IPS-11a (cell line): ENCODE measurements at regions not wholly inside any gene's neighbourhood (a gene's known extent, or its start where the extent isn't known, plus 50 kb on each side); places are given as distances from the start of the nearest gene placed in this dataset.

Experiments used
- H3K4me3 ChIP-seq: one replicate; pipeline ENCODE4 v1.5.1; 2013; ENCODE audit warnings: low read depth, low read length, control low read depth

DNA sequence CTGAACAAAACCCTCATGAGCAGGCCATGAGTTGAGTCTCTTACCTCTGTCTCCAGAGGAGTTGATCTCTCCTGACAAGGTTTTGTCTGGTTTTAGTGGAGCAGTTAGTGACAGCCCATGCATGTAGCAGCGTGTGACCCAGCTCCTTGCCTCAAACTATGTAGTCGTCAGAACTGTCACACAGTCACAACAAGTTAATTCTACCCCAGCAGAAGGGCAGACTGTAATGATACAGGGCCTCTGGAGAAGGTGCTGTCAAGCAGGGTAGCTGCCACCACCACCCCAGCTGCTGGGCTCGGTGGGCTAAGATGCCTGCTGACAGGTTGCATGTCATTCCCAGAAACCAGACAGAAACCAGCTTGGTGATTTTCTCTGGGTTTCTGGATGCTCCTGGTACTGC, 194.5 kb downstream of the PSAT1 start:
- no peak overlapping the region for H3K4me3 ChIP-seq

DNA sequence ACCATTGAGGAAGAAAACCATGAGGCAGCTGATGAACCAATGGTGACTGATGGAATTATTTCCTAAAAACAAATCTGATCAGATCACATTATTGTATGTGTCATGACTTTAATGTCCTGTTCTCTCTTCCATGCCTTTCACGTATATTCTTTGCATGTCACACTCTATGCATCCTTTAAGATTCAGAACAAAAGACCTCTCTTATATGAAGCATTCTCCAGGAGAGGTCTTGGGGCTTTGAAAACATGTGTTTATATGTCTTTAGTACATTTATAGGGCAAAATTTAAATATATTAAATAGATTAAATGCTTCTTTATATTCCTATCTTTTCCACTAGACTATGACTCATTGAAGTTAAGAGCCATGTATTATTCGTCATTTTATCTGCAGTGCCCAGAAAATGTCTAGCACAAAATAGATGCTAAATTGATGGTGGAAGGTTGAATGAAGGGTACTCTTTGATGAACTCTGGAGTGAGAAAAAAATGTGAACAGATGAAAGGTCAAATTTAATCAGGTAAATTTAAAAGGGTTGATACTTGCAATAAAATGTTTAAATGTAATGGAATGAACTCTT, 196.3 kb downstream of the PSAT1 start:
- H3K4me3 ChIP-seq, result no peak overlapping the region

DNA sequence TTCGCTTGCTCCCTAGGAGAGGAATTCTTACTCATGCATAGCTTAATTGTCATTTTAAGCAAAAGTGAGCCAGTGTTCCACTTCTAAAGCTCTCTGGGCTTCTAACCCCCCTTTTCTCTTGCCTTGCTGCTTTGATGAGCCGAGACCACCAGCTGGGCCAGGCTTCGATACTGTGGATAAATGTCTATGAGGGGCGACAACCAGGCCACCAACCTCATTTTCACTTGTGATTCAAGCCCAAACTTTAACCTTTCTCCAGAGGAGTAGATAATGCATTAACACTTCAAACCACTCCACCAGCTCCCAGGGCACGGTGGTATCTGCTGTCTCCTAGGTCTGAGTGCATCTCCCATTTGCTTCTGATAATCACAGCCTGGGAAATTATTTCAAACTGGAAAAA, 205.6 kb downstream of the PSAT1 start:
- H3K4me3 ChIP-seq, result no peak overlapping the region

DNA sequence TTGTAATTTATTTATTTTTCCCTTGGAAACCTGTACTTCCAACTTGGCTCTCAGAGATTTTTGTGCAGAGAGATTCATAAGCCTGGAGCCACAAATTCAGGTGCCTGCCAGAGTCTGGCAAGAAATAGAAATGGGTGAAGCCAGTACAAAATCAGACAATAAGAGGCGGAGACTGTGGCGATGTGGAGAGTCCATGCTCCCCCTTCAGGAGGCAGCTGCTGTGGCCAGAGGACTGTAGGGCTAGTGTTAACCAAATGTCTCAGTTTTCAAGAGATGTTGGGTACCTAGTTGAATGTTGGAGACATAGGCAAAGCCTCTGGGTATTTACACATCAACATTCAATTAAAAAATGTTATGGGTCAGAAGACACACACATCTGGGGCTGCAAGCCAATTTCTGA, 208.6 kb downstream of the PSAT1 start:
- H3K4me3 ChIP-seq, result no peak overlapping the region

DNA sequence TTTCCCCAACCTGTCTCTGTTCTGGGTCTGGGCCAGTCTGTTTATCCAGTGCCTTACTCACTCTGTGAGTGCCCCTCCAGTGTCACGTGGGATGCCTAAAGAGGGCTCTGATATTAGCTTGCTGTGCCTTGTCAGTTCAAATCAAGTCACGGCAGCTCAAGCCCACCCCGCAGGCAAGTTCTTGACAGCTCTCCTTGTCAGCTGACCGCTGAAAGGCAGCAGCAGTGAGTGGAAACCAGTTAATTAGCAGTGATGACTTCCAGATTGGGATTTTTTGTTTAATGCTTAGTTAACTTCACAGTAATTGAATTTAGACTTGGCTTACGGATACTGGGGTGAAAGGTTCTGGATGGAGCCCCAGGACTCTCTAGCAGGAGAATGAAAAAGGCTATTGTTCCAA, 210.1 kb downstream of the PSAT1 start:
- H3K4me3 ChIP-seq, result no peak overlapping the region

DNA sequence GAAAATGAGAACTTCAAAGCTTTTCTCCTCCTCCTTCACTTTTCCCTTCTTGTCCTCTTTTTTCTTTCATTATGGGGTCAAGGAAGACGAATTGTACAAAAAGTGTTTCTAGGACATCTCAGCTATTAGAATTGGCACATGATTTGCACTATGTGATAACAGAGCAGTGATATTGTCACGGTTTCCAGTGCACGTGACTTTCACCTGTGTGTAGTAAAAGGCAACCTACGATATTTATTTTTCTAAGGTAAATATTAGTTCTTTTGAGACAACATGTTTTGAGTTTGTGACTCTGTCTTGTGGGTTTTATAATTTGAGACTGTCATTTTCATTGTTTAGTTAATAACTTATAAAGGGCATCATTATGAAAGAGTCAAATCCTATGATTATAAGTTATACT, 213.1 kb downstream of the PSAT1 start:
- H3K4me3 ChIP-seq, result no peak overlapping the region

DNA sequence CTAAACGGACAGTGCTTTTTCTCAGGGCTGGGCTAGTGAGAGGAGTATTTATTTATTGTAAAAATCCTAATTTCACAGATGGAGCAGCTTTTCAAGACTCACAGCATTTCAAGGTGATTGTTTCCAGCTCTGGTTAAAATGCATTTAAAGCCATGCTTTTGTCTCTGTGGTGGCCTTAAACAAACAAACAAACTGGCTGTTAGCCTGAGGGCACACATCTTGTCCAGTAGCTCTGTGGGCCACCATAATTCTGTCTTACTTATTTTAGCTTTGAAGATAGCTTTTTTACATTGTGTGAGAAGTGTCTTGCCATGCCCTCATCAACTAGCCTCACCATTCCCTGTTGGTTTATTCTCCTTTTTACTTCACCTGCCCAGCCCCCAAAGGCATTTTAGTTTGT, 218.2 kb downstream of the PSAT1 start:
- H3K4me3 ChIP-seq, result no peak overlapping the region

DNA sequence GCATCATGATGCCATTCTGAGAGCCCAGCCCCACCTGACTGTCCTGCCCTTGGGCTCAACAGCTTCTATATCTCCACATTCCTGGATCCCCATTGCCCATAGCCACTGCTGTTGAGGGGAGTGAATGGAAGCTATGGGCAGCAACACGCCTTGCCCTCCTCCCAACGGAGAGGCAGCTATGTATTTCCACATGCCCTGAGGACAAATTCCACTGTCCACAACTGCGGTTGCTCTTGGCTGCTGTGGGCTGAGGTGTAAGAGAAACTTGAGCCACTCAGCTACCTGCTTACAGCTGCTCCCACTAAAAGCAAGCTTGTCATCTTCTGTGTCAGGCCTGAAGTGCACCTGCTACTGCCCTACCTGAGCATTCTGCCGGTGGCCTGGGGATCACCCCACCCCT, 222.9 kb downstream of the PSAT1 start:
- no peak overlapping the region for H3K4me3 ChIP-seq

DNA sequence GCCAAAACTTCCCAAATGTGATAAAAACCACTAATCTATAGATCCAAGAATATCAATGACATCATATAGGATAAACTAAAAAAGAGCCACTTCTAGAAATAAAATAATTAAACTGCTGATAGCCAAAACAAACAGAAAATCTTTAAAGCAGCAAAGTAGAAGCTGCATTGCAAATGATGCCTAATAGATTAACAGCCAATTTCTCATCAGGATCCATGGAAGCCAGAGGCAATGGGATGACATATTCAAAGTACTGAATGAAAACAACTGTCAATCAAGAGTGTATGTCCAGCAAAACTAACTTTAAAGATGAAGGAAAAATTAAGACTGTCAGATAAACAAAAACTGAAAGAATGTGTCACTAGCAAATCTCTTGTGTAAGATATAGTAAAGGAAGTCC, 224.8 kb downstream of the PSAT1 start:
- no peak overlapping the region for H3K4me3 ChIP-seq

DNA sequence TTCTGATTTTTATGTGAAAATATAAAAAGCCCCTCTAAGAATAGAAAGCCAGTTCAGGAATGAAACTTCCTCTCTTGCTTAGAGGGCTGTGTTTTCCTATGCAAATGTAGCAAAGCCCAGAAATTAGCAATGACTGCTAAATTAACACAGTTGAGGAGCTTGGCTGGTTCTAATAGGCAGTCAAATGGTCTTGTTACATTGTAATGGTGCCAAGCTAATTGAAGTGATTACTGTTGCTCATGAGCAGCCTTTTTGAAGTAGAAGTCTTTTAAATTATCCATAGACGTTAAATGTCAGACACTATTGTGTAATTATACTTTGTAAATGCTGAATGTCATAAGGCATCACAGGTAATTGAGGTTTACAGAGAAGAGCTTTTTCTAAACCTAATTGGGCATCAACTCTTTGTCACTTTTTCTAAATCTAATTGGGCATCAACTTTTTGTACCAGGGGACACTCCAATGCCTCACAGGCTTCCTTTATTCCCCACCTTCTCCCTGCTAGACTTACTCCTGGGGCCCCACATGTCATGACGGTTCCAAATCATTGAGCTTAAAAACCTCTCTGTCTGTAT, 229.1 kb downstream of the PSAT1 start:
- no peak overlapping the region for H3K4me3 ChIP-seq

DNA sequence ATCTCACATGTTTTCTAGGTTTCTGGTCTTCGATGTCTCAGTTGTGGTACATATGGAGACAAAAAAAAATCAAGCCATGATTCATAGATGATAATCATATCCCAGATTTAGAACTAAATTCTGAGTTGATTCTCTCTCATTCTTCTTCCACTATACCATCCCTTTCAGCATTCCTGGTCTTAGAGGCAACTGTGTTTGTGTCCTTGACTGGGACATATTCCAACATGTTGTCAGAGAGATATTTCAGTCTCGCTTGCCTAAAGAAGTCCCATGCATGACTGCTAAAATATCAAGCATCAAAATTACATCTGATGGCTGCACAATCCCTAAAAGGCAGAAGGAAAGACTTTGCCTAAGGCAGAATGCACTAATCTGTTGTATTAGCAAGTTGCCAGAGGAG, 236.6 kb downstream of the PSAT1 start:
- no peak overlapping the region for H3K4me3 ChIP-seq

DNA sequence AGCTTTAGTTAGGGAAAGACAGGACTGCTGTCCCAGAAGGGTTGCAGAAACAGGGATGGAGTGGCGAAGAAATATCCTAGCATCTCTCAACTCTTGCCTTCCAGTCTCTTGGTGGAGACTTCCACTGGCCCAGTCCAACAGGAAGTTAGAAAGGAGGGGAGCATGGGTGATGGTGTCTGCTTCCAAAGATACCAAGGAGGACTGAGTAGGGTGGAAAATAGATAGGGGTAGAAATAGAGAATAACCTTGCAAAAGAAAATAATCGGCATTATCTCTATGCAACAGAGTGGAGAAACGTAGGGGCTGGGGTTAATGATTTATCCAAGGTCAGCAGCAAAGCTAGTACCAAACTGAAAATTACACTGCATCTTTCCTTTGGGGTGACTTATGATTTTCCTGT, 242.3 kb downstream of the PSAT1 start:
- no peak overlapping the region for H3K4me3 ChIP-seq

DNA sequence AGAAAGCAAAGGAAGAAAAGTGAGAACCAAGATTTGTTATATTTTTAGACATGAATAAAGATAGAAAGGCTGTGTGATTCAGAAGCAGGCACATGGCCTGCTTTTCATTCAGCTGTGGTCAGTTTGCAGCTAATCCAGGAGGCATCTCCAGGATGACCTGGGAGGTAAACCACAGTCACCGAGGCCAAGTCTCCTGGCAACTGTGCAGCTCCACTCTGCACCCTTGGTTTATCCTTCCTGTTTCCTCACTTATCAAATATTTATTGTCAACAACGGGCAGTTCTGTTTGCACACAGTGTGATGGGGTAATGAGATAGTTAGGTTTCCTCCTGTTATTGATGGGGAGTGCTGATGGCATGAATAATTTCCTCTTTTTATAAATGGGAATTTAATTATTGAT, 243.0 kb downstream of the PSAT1 start:
- no peak overlapping the region for H3K4me3 ChIP-seq

DNA sequence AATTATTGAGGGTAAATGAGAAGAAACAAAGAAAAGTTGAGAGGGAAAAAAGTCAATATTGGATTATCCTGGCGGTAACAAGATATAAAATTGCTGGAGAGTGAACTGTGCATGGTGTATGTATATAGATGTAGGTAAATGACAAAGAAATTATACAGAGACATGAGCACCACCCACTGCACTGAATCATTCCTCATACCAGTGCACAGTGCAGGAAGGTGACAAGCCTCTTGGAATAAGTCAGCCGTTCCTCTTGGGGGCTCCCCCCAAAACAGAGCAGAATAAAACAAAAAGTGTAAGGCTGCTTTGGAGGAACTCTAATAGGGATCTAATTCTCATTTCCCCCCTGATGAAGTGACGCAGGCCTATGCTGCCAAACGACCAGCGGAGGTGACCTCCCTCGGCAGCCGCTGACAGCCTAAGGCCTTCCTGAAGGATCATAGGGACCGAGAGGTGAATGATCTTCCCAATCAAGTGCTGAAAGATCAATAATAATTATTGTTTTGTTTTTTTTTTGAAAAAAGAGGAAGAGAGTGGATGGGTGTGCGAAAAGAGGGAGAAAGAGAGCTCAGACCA, 245.0 kb downstream of the PSAT1 start:
- H3K4me3 ChIP-seq, result no peak overlapping the region

DNA sequence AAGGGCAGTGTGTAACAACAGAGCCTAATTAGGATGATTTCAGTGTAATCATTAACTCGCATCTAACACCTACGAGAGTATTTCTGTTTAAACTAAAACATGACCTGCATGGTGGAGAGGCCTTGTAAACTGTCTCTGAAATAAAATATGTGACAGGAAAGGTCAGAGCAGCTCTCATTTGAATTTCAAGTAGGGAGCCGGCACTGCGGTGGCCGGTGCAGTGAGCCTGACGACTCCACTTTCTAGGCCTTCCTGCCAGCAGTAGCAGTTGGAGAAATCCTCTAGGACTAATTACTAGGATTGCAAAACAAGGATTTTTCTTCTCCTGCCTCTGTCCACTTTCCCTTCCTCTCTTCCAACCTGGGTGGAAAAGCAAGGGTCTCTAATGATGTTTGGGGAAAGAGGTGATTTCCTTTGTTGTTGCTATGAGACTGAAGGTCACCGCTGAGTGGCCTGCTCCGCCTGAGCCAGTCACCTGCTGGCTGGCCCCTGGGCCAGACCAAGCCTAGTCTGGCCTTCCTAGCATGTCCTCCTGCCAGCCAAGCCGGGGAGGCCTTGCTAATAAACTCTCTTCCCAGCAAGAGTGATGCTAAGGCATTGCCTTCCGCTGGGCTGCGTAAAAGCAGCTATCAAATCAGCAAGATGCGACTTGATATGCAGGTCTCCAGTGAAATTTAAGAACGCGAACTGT, 245.7 kb downstream of the PSAT1 start:
- no peak overlapping the region for H3K4me3 ChIP-seq

DNA sequence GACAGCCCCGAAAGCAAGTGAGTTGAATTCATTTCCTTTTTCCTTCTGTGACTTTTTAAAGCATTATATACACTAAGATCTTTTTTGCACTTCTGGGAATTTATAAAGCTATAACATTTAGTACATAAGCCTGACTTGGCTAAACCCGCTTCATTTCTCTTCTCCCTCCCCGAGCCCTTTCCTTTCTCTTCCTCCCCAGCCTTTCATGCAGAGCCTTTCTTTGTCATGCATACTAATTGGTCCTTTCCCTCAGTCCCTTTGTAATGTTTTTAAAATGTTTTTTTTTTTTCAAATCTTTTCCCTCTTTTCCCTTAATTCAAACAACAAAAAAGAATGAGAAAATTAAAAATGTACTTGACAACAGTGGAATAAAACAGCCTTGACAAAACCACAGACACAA, 246.4 kb downstream of the PSAT1 start:
- no peak overlapping the region for H3K4me3 ChIP-seq

DNA sequence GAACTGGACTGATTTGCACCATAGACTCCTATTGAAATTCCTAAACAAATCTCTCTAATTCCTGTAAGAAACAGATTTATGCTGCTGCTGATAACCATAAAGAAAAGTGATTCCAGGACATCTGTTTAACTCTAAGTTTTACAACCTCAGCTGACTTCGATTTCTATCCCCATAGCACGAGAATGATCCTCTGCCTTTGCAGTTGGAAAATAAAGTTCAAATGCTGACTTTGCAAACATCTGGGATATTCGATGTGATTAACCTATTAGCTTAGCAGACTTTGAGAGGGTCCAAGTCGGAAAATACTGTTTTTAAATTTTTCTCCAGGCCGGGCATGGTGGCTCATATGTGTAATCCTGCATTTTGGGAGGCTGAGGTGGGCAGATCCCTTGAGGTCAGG, 247.3 kb downstream of the PSAT1 start:
- H3K4me3 ChIP-seq, result no peak overlapping the region

DNA sequence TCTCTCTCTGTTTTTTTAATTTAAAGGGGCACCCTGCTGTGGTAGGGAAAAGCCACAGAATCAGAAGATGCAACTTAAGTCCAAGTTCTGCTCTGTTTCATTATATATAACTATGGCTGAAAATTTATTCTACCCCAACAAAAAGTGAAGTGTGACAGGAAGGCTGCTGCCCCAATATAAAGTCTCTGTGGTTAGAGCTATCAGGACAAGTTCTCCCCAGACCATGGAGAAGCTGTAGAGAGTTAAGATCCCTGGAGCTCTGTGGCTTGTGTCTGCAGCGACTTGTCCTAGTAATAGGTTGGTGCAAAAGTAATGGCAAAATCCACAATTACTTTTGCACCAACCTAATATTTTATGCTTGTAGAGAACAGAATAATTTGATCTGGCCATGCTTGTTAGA, 250.9 kb downstream of the PSAT1 start:
- no peak overlapping the region for H3K4me3 ChIP-seq

DNA sequence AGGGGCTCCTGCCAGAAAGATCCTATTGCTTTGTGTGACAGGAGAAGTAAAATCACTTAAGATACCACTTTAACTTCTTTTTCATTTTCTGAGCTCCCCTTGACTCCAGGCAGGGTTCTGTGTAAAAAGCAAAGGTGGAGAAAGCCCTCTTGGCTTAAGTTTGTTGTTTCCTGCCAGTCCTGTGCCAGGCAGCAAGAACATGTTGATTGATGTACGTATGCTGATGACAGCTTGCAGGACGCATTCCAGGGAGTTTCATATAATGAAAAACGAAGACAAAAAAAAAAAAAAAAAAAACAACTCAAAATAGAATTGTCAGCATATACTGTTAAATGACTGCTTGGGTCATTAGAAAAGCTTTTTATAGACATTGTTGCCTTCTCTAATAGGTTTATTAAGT, 251.7 kb downstream of the PSAT1 start:
- no peak overlapping the region for H3K4me3 ChIP-seq

DNA sequence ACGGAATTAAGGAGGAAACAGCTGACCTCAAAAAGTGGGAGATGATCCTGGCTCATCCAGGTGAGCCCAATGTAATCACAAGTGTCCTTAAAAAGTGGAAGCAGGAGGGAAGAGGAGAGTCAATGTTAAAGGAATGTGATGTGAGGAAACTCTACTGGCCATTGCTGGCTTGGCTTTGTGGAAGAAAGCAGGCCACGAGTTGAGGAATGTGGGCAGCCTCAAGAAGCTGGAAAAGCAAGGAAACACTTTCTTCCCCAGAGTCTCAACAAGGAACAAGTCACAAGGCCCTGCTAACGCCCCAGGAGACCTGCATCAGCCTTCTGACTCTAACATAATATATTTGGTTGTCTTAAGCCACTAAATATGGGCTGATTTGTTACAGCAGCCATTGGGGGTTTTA, 252.8 kb downstream of the PSAT1 start:
- no peak overlapping the region for H3K4me3 ChIP-seq

DNA sequence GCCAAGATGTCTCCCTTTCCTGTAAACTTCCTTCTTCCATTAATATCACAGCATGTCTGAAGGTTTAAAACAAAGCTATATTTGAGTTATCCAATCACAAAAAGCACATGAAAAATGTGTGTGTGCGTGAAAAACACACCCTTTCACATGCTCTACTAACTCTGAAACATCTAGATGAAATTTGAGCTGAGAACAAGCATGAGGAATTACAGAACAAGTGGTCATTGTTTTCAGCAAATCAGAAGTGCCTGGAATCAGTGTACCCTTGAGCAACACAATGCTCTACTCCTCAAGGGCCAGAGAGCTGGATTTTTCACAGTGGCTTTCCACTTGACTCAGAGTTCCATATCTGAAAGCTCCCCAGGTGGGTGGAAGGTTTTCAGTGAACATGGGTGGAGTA, 255.9 kb downstream of the PSAT1 start:
- H3K4me3 ChIP-seq, result no peak overlapping the region

DNA sequence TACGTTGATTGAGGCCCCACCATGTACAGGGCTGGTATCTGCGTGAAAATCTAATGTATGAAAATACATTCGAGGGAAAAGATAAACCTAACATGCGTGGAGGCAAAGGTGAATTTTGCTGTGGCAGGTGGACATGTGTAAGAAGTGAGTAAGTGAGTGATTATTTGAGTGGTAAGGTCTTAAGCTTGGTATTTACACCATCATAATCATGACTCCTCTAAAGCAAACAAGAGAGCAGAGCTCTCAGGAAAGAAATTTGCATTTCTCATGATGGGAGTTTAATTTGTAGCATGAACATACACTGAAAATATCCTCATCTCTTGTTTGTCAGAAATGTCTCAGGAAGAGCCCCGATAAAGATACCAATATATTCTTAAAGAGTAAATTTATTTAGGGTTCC, 260.6 kb downstream of the PSAT1 start:
- H3K4me3 ChIP-seq, result no peak overlapping the region
